Muscle layer of duodenum (tissue), 2 donors: ENCODE measurements at regions not wholly inside any gene's neighbourhood (a gene's known extent, or its start where the extent isn't known, plus 50 kb on each side); places are given as distances from the start of the nearest gene placed in this dataset.

Source experiments
- H3K27ac ChIP-seq: one replicate; pipeline ENCODE4 v1.7.0; 2013; ENCODE audit warnings: mild to moderate bottlenecking, low read length
- H3K27me3 ChIP-seq: one replicate; pipeline ENCODE4 v1.7.0; 2013; ENCODE audit warnings: low read depth, mild to moderate bottlenecking, control low read depth, low read length
- H3K36me3 ChIP-seq, 2 donors: one replicate each; pipeline ENCODE4 v1.7.0; 2013; ENCODE audit warnings: low read length in 2 of 2, control low read depth in 1 of 2, mild to moderate bottlenecking in 1 of 2; ENCODE audit not compliant: insufficient read depth in 2 of 2, control insufficient read depth in 1 of 2
- H3K4me1 ChIP-seq, 2 donors: one replicate each; pipeline ENCODE4 v1.7.0; 2013; ENCODE audit warnings: low read length in 2 of 2, mild to moderate bottlenecking in 2 of 2, control low read depth in 1 of 2, moderate library complexity in 1 of 2; ENCODE audit not compliant: insufficient read depth in 2 of 2, control insufficient read depth in 1 of 2
- H3K4me3 ChIP-seq, 2 donors: one replicate each; pipeline ENCODE4 v1.7.0; 2013; ENCODE audit warnings: low read length in 2 of 2, low read depth in 1 of 2, mild to moderate bottlenecking in 1 of 2
- H3K9me3 ChIP-seq, 2 donors: one replicate each; pipeline ENCODE4 v1.7.0; 2013; ENCODE audit warnings: low read length in 2 of 2, control low read depth in 1 of 2, mild to moderate bottlenecking in 1 of 2; ENCODE audit not compliant: control insufficient read depth in 1 of 2
- donor health status: healthy.

DNA sequence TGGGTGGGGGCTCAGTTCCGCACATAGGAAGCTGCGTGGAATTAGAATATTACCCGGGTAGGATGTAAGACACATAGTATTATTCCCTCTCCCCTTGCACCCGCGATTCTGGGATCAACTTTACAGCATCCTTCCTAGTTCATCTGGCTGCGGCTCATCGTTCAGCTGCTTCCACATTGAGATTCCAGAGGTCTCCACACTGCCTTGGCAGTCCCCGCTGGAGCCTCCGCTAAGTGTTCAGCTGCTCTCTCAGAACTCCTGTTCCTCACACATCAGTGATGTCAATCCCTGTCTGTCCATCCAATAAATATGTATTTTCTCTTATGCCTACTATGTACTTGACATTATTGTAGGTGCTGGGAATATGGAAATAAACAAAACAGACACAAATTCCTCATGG is 135.6 kb upstream of the SYT6 start:
- H3K4me3 ChIP-seq, result no peak overlapping the region
- H3K36me3 ChIP-seq, result no peaks in the 10 kb centered on the region
- no peaks in the 10 kb centered on the region for H3K9me3 ChIP-seq
- no peaks in the 10 kb centered on the region for H3K4me1 ChIP-seq
- no peak overlapping the region for H3K27ac ChIP-seq
- H3K27me3 ChIP-seq, result no peaks in the 10 kb centered on the region

DNA sequence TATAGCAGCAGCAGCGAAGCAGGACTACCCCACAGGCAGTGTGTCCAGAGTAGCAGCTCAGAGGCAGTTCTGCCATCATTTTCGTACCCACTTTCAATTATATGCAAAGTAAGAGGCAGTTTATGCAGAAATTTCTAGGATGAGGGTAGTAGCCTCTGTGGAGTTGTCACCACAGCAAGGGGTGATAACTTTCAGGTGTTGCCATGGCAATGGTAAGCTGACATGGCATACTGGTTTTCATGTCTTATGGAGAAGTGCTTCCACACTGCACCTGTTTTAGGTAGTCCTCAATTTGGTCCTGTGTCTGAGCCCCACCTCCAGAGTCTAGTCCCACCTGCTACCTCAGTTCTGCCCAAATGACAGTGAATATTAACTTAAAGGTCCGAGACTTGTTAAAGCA is 133.3 kb upstream of the SYT6 start:
- H3K4me1 ChIP-seq, result no peaks in the 10 kb centered on the region
- H3K36me3 ChIP-seq, result no peaks in the 10 kb centered on the region
- H3K9me3 ChIP-seq, result no peaks in the 10 kb centered on the region
- no peaks in the 10 kb centered on the region for H3K27me3 ChIP-seq
- H3K27ac ChIP-seq, result no peak overlapping the region
- H3K4me3 ChIP-seq, result no peak overlapping the region

DNA sequence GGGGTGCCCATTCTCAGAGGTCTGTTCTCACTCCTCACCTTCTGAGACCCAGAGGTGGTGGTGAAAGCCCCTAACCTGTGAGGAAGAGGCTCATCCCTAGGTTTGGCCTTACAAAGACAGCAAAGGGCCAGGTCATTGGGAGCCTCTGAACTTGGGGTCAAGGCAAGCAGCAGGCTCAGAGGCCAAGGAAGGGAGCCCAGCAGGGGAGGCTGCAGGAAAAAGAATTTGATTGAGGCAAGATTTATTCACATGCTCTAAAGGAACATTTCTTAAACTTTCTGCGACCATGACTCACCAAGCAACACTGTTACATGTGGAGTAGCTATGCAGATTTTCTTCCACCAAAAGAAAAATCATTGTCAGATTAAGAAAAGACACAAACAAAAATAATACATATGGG is 132.5 kb upstream of the SYT6 start:
- Histone ChIP-seq H3K4me1 (no peaks in the 10 kb centered on the region), H3K27ac (no peak overlapping the region), H3K27me3 (no peaks in the 10 kb centered on the region), H3K4me3 (no peak overlapping the region), H3K9me3 (no peaks in the 10 kb centered on the region), H3K36me3 (no peaks in the 10 kb centered on the region)

DNA sequence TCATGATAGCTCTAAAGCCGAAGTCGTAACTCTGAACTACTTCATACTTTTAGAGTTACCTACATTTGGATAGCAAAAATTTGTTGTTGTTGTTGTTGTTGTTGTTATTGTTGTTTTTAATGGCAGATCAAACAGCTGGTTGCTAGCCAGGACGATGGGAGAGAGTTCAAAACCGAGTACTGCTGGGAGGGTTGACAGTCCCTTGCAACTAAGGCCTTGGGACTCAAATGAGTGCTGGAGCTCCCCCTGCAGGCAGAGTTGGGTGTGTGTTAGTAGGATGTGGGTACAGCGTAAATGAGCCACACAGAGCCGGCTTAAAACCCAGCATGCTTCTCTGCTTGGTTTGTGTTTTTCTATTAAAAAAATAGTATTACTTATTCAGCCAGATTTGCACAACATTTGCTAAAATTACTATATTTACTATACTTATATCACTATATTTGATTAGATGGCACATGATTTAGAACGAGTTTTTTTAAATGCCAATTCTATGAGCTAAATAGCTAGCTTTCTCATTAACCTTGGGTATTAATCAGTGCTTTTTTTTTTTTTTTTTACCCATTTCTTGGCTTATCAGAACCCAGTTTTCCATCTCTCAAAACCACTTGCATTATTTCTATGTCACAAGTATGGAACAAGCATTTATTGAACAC is 129.2 kb upstream of the SYT6 start:
- Histone ChIP-seq H3K27ac (no peak overlapping the region), H3K4me3 (no peak overlapping the region), H3K27me3 (no peaks in the 10 kb centered on the region)

DNA sequence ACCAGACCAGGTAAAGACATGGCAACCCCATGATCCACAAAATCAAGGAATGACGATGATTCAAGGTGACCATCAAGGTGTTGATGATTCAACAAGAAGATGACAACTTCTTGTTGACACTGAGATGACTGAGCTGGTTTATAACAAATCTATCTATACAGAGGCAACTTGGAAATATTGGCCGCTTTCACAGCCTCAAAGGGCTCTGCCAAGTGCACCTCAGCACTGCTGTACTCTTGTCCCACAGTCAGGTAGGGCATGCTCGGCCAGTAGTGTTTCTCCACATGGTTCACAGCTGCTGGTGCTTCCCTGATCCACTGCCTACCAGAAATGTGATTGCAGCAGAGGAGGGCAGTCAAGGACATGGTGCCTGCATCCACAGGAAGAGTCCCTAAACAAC is 125.2 kb upstream of the SYT6 start:
- H3K4me1 ChIP-seq, result no peaks in the 10 kb centered on the region
- no peaks in the 10 kb centered on the region for H3K36me3 ChIP-seq
- H3K9me3 ChIP-seq, result no peaks in the 10 kb centered on the region
- H3K4me3 ChIP-seq, result no peak overlapping the region
- H3K27me3 ChIP-seq, result no peaks in the 10 kb centered on the region
- no peak overlapping the region for H3K27ac ChIP-seq

More for the DNA sequence above, 129.2 kb upstream of the SYT6 start:
- H3K36me3 ChIP-seq, result no peaks in the 10 kb centered on the region
- no peaks in the 10 kb centered on the region for H3K4me1 ChIP-seq
- no peaks in the 10 kb centered on the region for H3K9me3 ChIP-seq

DNA sequence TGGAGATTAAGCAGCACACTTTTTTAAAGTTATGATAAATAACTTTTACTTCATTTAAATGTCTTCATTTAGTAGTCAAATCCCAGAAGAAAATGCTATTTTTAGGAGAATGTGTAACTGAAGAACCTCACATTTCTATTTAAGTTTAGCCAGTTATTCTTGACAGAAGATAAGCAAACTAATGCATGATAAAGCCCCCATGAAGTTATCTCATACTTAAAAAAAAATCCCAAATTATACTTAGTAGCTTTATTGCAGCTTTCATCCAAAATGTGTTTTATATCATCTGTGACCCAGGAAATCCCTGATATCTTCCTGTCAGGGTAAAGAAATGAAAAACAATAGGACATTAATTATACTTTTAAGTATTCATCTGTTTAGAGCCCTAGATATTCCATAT is 124.8 kb upstream of the SYT6 start:
- no peak overlapping the region for H3K27ac ChIP-seq
- H3K36me3 ChIP-seq, result no peaks in the 10 kb centered on the region
- no peaks in the 10 kb centered on the region for H3K27me3 ChIP-seq
- no peak overlapping the region for H3K4me3 ChIP-seq
- no peaks in the 10 kb centered on the region for H3K4me1 ChIP-seq
- no peaks in the 10 kb centered on the region for H3K9me3 ChIP-seq

DNA sequence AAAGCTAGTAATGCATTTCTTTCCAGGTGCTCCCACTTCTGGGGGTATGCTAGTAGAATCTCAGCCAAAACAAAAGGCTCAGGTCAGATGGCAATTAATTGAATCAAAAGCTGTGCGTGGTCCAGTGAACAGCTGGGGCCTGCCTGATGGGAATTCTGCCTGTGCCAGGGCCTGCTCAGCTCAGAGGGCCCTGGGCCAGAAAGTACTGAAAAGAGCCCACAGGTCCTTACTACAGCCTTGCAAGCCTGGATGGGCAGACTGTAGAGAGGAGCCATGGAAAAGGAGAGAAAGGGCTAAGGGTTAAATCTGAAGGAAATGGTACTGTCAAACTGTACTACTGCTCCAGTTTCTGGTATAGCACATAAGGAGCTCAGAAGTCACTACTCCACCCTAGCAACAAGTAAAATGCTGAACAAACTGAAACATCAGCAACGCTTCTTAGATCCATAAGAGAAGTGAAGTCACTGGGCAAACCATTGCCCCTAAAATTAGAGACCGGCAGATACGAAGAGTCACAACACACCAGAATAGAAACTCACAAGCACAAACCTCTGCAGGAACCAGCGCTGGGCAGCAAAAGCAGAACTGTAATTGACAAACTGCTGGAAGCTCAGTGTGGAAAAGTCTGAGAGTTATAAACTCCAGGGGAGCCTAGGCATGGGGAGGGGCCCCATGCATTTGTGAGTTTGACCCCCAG is 121.1 kb upstream of the SYT6 start:
- no peaks in the 10 kb centered on the region for H3K9me3 ChIP-seq
- H3K27me3 ChIP-seq, result no peaks in the 10 kb centered on the region
- H3K27ac ChIP-seq, result no peak overlapping the region

DNA sequence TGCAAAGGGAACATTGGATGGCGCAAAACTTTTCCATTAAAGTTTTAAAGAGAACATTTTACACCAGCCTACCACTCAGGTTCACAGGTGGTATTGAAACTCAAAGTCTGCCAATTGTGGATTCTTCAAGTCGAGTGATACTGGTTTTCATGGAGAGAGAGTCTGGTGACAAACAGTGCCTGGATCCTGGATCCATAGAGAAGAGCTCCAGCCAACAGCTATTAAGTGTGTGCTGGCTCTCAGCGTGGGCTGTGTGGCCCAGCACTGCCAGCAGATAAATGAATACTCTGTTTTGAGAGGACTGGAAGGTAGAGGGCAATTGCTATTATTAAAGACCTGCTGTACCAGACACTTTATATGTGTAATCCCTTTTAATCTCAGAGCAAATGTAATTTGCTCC is 118.9 kb upstream of the SYT6 start:
- no peaks in the 10 kb centered on the region for H3K36me3 ChIP-seq
- no peak overlapping the region for H3K4me3 ChIP-seq
- no peaks in the 10 kb centered on the region for H3K27me3 ChIP-seq
- H3K4me1 ChIP-seq, result no peaks in the 10 kb centered on the region
- no peak overlapping the region for H3K27ac ChIP-seq
- H3K9me3 ChIP-seq, result no peaks in the 10 kb centered on the region

More for the DNA sequence above, 121.1 kb upstream of the SYT6 start:
- Histone ChIP-seq H3K4me1 (no peaks in the 10 kb centered on the region), H3K36me3 (no peaks in the 10 kb centered on the region), H3K4me3 (no peak overlapping the region)

DNA sequence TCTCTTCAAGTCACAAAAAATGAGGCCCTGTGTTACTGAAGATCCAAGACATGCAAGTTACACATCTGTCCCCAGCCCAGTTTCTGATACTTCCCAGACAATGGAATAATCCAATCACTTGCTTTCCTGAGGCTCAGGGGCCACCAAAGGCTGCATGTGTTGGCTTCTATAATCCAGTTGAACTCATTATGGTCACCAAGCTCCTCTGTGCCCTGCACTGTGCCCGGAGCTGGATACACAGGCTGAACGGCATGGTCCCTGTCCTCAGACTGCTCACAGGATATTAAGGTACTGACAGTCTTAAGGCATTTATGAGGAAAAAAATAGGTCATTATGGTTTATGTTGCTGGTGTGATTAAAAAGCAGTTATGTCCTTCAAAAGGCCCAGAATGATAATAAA is 117.0 kb upstream of the SYT6 start:
- Histone ChIP-seq H3K27ac (no peak overlapping the region), H3K4me3 (no peak overlapping the region), H3K36me3 (no peaks in the 10 kb centered on the region), H3K27me3 (no peaks in the 10 kb centered on the region), H3K4me1 (no peaks in the 10 kb centered on the region), H3K9me3 (no peaks in the 10 kb centered on the region)

DNA sequence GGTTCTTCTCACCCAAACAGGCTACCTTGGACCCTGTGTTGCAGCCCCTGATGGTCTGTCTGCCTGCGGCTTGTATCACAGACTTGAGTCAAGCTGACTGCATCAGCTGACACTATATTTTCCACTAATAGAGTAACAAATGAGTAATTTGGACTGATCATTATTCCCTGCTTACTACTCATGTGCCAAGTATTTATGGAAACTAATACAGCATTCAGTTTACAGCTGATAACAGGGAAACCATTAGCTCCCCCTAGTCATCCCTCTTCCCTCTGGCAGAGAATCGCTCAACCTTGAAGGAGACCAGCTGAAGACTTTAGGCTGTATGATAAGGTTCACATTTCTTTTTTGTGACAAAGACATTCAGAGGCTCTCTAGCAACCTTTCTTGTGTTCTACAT is 116.6 kb upstream of the SYT6 start:
- Histone ChIP-seq H3K27ac (no peak overlapping the region), H3K27me3 (no peaks in the 10 kb centered on the region), H3K4me3 (no peak overlapping the region), H3K4me1 (no peaks in the 10 kb centered on the region), H3K9me3 (no peaks in the 10 kb centered on the region), H3K36me3 (no peaks in the 10 kb centered on the region)

DNA sequence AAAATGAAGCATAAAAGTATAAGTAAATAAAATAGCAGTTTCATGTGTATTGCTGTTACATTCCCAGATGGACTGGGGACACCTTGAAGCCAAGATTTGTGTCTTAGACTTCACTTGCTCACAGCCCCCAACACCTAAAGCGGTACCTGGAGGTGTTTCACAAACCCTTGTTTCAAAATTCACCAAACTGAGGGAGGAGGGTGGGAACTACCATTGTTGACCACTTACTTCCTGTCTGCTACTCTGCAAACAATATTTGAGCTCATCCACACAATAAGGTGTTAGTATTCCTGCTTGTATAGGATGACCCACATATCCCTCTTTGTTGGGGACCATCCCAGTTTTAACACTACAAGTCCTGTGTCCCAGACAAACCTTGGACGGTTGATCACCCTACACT is 115.9 kb upstream of the SYT6 start:
- no peak overlapping the region for H3K4me3 ChIP-seq
- no peaks in the 10 kb centered on the region for H3K27me3 ChIP-seq
- no peaks in the 10 kb centered on the region for H3K36me3 ChIP-seq
- H3K27ac ChIP-seq, result no peak overlapping the region
- no peaks in the 10 kb centered on the region for H3K9me3 ChIP-seq
- no peaks in the 10 kb centered on the region for H3K4me1 ChIP-seq

DNA sequence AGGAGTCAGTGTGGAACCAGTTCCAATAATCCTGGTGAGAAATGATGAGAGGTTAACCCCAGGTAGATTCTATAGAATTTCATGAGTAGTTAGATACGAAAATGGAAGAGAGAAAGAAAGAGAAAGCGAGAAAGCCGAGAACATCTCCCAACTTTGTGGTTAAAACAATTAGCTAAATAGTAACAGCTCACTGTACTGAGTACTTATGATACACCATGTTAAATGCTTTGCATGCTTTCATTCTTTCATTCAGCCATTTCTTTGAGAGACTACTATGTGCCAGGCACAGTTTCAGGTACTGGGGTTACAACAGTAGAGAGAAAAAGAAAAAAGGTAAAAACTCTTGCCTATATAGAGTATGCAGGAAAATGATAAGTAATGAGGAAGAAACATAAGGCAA is 109.7 kb upstream of the SYT6 start:
- Histone ChIP-seq H3K4me1 (no peaks in the 10 kb centered on the region), H3K9me3 (no peaks in the 10 kb centered on the region), H3K36me3 (no peaks in the 10 kb centered on the region), H3K4me3 (no peak overlapping the region), H3K27ac (no peak overlapping the region), H3K27me3 (no peaks in the 10 kb centered on the region)
